ENCODE measurements at regions not wholly inside any gene's neighbourhood (a gene's known extent, or its start where the extent isn't known, plus 50 kb on each side); places are given as distances from the start of the nearest gene placed in this dataset.

- TF ChIP-seq POLR2A (IDR thresholded peaks at IDR 0.05) (no peak), EP300 (IDR thresholded peaks at IDR 0.05) (no peak), CTCF (IDR thresholded peaks at IDR 0.05) (no peak), POLR2AphosphoS5 (IDR thresholded peaks at IDR 0.05) (no peak)
These were observed 2009.6 kb downstream of the OLFM4 start for GRCh38 chr13:55038230-55038629.

All from sigmoid colon (tissue), 4 donors.